Skin of body (tissue), 2 donors: ENCODE measurements at regions not wholly inside any gene's neighbourhood (a gene's known extent, or its start where the extent isn't known, plus 50 kb on each side); places are given as distances from the start of the nearest gene placed in this dataset. TPM values are rescaled to one million over a fixed set of nuclear protein-coding genes. Genes with fewer than 3 reads are reported as not detected.

Experiments
- DNase-seq: peaks from one replicate; lab custom pipeline; 2025; lab: John Stamatoyannopoulos, UW
- small RNA-seq: library from RNA; depleted of rRNA; stranded (forward); fragments of <200 nt; gene quantifications from one replicate; pipeline ENCODE3, GENCODE V24; 2014; ENCODE audit warnings: low replicate concordance

DNA sequence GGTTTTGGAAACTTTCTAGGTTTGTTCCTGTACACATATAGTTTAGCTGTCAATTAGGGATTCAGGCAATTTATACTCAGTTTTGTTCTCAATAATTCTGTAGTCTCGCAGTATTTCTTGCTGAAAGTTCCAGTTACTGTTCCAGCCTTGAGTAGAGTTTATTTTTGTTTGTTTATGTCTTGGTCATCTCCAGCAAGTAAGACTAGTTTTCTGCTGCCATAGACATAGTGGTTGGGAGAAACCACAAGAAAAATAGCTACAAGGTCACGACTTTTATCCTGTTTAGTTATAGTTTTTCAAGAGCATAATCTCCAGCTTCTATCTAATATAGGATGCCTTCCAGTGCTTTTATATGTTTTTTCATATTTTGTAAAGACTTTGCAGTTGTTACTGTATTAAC is 99.6 kb upstream of the FOXG1 start:
- no peak for DNase-seq

DNA sequence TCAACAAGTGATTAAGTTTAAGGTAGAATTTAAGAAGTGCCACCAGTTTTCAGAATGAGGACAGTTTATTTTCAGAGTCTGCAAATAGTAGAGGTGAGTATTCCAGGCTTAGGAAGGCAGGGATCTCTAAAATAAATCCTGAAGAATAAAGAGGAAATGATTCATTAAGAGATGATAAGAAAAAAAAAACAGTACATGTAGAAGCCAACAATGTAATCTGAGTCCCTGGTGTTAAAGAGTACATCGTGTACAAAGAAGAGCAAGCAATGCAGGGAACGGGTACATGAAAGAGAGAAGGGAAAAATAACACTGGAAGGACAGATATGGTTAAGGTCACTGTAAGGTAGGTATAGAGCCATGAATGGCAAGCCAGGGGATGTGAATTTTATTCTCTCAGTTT is 95.2 kb upstream of the FOXG1 start:
- DNase-seq = no peak

DNA sequence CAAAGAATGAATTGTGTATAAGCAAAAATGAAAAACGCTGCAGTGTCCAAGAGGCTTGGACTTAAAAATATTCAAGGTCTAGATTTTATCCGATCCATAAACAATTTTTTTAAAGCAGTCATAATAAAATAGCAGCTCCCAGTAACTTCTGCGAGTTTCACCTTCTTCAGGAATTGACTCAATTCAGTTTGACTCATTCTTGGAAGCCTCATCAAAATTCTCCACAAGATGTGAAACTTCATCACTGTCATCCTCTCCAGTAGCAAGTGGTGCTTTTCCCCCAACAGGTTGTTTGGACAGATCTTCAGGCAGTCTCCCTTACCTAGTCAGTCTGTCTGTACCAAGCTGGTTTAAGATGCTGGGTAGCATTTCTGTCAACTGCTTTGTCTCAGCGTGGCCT is 93.5 kb upstream of the FOXG1 start:
- no peak for DNase-seq

DNA sequence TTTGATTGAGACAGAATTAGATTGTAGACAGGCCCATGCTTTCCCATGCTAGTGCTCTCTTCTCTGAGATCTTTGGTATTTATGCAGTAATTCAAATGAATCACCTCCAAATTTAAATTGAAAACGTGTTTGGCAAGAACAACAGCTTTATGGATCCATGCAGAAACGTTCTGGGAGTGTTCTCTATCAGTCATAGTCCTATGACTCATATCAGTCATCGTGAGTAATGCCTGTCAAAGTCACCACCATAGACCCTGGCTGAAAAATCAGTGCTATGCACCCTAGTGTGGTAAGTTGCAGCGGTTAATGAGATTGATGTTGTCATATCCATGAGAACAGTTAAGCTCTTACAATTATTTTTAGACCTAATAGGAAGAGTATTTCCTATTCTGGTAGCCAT is 90.1 kb upstream of the FOXG1 start:
- no peak for DNase-seq

DNA sequence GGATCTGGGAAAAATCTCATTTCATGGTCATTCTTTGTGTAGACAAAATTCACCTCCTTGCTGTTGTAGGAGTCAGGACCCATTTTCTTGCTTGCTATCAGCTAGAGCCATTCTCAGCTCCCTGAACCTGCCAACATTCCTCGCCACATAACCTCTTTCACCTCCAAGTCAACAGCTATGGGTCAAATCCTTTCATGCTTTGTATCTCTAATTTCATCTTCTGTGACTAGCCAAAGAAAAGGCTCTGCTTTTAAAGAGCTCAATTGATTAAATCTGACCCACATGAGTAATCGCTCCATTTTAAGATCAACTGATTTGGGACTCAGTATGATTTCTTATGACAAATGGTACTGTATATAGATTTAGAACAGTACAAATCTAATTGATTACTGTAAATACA is 89.2 kb upstream of the FOXG1 start:
- DNase-seq = no peak

DNA sequence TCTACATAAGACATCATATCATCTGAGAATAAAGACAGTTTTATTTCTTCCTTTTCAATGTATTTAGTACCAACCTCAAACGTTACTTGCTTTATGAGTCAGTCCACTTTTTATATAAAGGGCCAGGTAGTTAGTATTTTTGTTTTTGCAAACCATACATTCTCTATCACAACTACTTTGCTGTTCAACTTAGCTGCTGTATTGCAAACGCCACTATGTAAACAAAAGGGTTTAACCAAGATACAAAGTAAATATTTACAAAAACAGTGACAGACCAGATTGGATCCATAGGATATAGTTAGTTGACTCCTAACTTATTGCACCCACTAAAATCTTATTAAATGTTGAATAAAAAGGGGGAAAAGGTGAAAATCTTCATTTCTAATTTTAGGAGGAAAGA is 87.7 kb upstream of the FOXG1 start:
- DNase-seq = no peak

DNA sequence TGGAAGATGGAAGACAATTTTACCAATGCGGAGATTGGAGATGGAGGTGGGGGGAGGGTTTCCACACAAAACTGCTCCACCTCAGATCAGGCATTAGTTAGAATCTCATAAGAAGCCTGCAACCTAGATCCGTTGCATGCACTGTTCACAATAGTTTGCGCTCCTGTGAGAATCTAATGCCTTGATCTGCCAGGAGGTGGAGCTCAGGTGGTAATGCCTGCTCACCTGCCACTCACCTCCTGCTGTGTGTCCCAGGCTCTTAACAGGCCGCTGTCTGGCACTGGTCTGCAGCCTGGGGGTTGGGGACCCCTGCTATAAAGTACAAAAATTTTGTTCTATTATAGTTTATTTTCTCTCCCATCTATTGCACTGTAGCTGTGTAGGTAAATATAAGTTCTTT is 84.9 kb upstream of the FOXG1 start:
- DNase-seq = no peak

DNA sequence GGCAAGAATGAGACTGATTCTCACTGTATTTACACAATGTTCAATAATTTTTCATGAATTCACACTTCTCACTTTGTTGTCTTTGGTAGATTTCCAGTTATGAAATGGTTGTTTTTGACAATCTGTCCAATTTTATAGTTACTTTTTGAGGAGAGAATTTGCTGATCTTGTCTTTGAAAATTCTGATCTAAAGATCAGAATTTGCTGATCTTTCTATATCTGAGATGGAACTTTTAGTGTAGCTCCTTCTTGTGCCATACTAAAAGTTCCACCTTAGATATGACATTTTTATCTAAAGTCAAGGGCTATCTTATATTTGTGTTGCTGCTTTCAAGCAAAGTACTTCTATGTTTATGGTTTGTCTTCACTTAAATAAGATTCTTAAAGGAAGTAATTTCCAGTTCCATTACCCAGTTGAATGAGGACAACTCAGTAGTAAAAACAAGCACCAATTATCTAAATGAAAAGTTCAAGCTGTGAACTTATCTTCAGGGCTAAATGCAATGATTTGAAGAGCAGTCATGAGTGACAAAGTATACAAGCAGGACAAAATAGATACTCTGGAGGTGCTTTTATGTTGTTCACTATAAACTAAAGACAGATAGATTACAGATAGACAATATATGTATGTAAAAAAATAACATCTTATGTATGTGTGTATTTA is 76.4 kb upstream of the FOXG1 start:
- no peak for DNase-seq

DNA sequence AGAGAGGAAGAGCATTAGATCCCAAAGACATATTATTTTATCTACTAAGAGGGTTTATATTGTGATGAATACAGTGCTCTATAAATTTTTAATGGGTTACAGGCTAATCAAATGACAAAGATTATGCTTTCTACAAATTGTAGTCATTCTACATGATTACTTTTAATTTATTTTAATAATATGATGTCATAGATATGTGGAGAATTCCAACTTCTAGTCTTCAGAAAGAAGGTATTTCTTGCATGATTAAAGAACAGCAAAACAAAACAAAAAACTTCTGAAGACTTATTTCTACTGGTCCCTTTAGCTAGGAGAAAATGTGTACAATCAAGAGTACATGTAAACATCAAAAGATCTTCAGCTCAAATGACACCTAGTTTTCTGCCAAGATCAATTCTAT is 71.5 kb upstream of the FOXG1 start:
- no peak for DNase-seq

DNA sequence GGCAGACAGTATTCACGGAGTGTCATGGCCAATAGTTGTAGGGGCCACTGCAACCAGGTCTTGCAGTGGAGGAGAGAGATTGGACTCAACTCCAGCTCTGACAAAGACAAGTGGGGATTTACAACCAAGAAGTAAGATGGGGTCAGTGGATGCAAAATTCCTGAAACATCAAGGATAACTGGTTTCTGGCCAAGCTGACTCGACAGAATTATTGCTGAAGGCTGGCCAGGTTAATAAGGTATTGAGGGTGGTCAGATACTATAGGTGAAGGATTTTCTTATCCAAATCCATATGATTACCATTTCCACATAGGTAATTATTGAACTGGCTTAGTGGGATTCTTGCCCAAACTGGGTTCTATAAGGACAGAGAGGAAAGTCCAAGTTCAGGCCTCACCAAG is 64.9 kb upstream of the FOXG1 start:
- DNase-seq = no peak

DNA sequence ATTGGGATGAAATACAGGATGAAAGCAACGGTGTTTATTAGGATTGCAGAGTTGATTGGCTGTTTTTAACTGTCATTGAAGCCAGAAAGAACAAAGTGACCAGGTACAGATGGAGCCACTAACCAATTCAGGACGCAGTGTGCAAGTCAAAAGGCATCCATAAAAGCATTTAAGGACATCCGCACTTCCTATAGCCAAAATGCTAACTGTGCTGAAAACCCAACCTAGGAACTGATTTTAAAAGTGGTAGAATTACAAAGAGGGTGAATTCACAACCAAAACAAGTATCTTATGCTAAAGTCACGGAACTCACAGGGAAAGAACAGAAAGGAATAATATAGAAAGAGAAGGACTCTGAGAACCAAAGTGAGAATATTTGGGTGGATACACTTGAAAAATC is 63.1 kb upstream of the FOXG1 start:
- no peak for DNase-seq

DNA sequence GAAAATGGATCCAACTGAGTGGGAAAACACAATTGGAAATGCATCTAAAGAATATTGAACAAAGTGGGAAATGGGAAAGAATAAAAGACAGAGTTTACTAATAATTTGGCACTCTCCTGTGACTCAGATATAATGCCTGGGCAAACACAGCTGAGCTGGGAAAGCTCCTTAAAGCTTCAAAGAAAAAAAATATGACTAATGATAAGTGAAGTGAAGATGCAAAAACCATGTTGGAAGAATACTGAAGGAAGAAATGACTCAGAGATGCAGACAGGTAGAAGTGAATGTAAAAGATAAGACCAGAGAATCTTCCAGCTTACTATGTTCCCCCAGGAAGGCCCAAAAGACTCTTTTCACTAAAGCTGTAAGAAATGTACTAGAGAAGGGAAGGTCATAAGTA is 62.4 kb upstream of the FOXG1 start:
- DNase-seq = no peak

DNA sequence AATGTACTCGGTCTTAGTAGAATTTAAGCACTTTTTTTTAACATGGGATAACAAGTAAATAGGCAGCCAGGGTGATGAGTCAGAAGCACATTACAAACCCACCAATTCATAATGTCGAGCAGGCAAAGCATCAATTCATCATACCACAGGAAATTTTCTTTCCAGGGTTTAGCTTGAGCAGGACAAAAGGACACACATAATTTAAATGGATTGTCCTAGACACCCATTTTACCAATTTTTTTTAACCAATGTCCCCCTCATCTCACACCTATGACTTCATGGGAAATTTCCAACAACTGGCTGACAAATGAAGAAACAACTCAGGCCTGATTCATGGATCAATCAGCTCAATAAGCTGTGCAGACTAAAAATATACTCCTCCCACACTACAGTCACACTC is 58.8 kb upstream of the FOXG1 start:
- DNase-seq = no peak

DNA sequence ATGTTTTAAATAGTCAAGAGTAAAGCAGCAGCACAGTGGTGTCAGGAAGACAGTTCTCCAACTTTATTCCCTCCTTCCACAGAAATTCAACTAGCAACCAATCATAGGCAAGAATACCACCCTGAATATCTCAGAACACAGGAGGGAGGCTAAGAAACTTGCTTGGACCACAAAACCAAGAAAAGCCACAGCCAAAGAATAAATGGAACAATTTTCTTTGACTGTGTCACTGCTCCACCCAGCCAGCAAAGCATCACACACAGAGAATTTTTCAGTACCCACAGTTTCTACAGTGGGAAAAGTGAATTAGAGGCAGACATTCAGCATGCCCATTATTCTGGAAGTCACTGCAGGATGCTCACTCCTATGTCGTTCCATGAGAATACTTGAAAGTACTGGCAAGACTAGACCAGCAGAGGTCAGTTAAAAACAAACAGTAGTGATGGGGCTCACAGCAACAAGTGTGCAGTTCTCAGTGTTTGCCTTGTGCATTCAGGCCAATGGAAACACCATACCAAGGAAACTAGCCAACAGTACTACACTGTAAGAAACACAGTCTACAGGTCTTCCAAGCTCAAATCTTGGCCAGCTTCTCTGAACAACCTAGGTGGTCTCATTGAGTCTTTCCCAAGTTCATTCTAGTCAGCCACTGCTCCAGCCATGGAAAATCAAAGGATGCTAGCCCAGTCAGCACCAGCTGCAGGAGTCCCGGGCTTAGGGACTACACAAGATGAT is 56.8 kb upstream of the FOXG1 start:
- DNase-seq = no peak

Small RNAs in the stretch of these regions (small RNA-seq; reads per million reads assigned to genes)
- gene EIF4A1P12 = not detected
- not detected for gene MIR3171
- gene MIR4307 = not detected
